ENCODE measurements at regions not wholly inside any gene's neighbourhood (a gene's known extent, or its start where the extent isn't known, plus 50 kb on each side); places are given as distances from the start of the nearest gene placed in this dataset.

- Histone ChIP-seq H3K9me3 (ENCODE audit: control insufficient read depth, insufficient read depth, low read depth, low read length) (no peaks in the 10 kb centered on the region), H3K27me3 (ENCODE audit: control insufficient read depth, insufficient read depth, low read length) (no peaks in the 10 kb centered on the region), H3K4me1 (ENCODE audit: control insufficient read depth, insufficient read depth, low read length) (no peaks in the 10 kb centered on the region), H3K4me3 (ENCODE audit: low read depth in 2 of 2, low read length in 2 of 2) (no peak overlapping the region), H3K27ac (ENCODE audit: low read length) (no peak overlapping the region), H3K36me3 (ENCODE audit: control insufficient read depth, insufficient read depth, low read length) (no peaks in the 10 kb centered on the region)
- ChIA-PET POLR2A (no interaction called here), CTCF (no interaction called here)
- BruUV-seq (replicated peaks), result no TSS peak
- no peak for DNase-seq (ENCODE audit: low read depth, low spot score)
- intact Hi-C loops (cut with micrococcal nuclease; ENCODE audit: unreplicated experiment), result no loop called here
- no peak for TF ChIP-seq TCF7L2 (IDR thresholded peaks at IDR 0.05; ENCODE audit: low read depth, low read length)
- TF ChIP-seq SIN3A (IDR thresholded peaks at IDR 0.05; ENCODE audit: borderline replicate concordance, insufficient read depth, low read depth, low read length), result no peak
- no peak for TF ChIP-seq REST (IDR thresholded peaks at IDR 0.05; ENCODE audit: insufficient read depth in 1 of 2, low read depth in 2 of 2, low read length in 1 of 2)
- TF ChIP-seq CTCF (IDR thresholded peaks at IDR 0.05), result no peak
- TF ChIP-seq POLR2AphosphoS5 (IDR thresholded peaks at IDR 0.05; ENCODE audit: low read depth, low read length), result no peak
- in situ Hi-C loops (cut with HindIII; ENCODE audit: low pct_unique_long_range_greater_than_20kb, low sequenced_read_pairs), result no loop called here
- ATAC-seq, result no peak
These were observed 2185.8 kb upstream of the ACO1 start for GRCh38 chr9:30198463-30199309.

DNA sequence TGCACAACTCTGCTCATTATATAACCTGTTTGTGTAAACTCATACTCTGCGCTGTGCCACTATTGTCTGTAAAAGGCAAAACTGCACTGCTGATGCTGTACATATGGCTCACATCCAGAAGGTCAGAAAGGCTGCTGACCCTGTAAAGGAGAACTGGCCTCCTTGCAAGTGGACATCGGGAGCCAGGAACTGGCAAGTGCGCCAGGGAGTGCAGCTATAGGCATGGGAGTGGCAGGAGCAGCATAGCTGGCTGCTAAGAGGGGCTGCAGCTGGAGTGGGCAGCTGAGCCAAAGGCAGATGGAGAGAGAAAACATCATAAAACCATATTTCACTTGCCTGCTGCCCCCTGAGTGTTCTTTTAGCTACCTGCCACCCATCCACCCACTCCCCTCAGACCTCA is 2183.4 kb upstream of the ACO1 start:
- in situ Hi-C loops (cut with HindIII; ENCODE audit: low pct_unique_long_range_greater_than_20kb, low sequenced_read_pairs), result no loop called here
- CTCF ChIA-PET, result no interaction called here
- intact Hi-C loops (cut with micrococcal nuclease; ENCODE audit: unreplicated experiment), result no loop called here

More for the DNA sequence above, 2183.4 kb upstream of the ACO1 start:
- H3K27ac ChIP-seq (ENCODE audit: low read length), result no peak overlapping the region
- DNase-seq (ENCODE audit: low read depth, low spot score) (no peak), ATAC-seq (no peak)
- H3K4me3 ChIP-seq (ENCODE audit: low read depth in 2 of 2, low read length in 2 of 2), result no peak overlapping the region
- no peaks in the 10 kb centered on the region for H3K36me3 ChIP-seq (ENCODE audit: control insufficient read depth, insufficient read depth, low read length)
- no peaks in the 10 kb centered on the region for H3K27me3 ChIP-seq (ENCODE audit: control insufficient read depth, insufficient read depth, low read length)
- TF ChIP-seq TCF7L2 (IDR thresholded peaks at IDR 0.05; ENCODE audit: low read depth, low read length), result no peak
- TF ChIP-seq CTCF (IDR thresholded peaks at IDR 0.05), result no peak
- no peak for TF ChIP-seq SIN3A (IDR thresholded peaks at IDR 0.05; ENCODE audit: borderline replicate concordance, insufficient read depth, low read depth, low read length)
- no peak for TF ChIP-seq POLR2AphosphoS5 (IDR thresholded peaks at IDR 0.05; ENCODE audit: low read depth, low read length)
- TF ChIP-seq REST (IDR thresholded peaks at IDR 0.05; ENCODE audit: insufficient read depth in 1 of 2, low read depth in 2 of 2, low read length in 1 of 2), result no peak
- no TSS peak for BruUV-seq (replicated peaks)
- H3K9me3 ChIP-seq (ENCODE audit: control insufficient read depth, insufficient read depth, low read depth, low read length), result no peaks in the 10 kb centered on the region
- H3K4me1 ChIP-seq (ENCODE audit: control insufficient read depth, insufficient read depth, low read length), result no peaks in the 10 kb centered on the region
- POLR2A ChIA-PET, result no interaction called here
